Breast epithelium (tissue), 4 donors: ENCODE measurements at regions not wholly inside any gene's neighbourhood (a gene's known extent, or its start where the extent isn't known, plus 50 kb on each side); places are given as distances from the start of the nearest gene placed in this dataset.

ENCODE experiments used
- DNase-seq, 2 donors: peaks; one replicate each; pipeline ENCODE4 v3.0.0-alpha.2; 2019; ENCODE audit warnings: low spot score in 2 of 2
- H3K27ac ChIP-seq, 2 donors: fragments of 200-600 bp; sonication (generic) in 1 of 2; one replicate each; pipeline ENCODE4 v1.5.1; 2016 to 2019; ENCODE audit warnings: mild to moderate bottlenecking in 1 of 2
- H3K27me3 ChIP-seq, 2 donors: fragments of 200-600 bp; sonication (generic) in 1 of 2; one replicate each; pipeline versions ENCODE4 v1.5.1 to v1.6.0; 2017 to 2019; ENCODE audit warnings: control low read depth in 1 of 2, mild to moderate bottlenecking in 1 of 2
- H3K36me3 ChIP-seq: fragments of 200-600 bp; one replicate; pipeline ENCODE4 v1.5.1; 2019
- H3K4me1 ChIP-seq, 2 donors: fragments of 200-600 bp; sonication (generic); one replicate each; pipeline ENCODE4 v1.5.1; 2016 to 2019; ENCODE audit warnings: control low read depth in 1 of 2
- H3K4me3 ChIP-seq, 3 donors: fragments of 200-600 bp; sonication (generic); 1 replicate in 2 of 3; 2 replicates in 1 of 3; pipeline ENCODE4 v1.5.1; 2016 to 2019; ENCODE audit warnings: mild to moderate bottlenecking in 3 of 3, moderate library complexity in 2 of 3
- H3K9me3 ChIP-seq, 2 donors: fragments of 200-600 bp; sonication (generic) in 1 of 2; one replicate each; pipeline ENCODE4 v1.5.1; 2016 to 2019; ENCODE audit warnings: control low read depth in 1 of 2
- POLR2A ChIP-seq: fragments of 450-650 bp; IDR thresholded peaks from one replicate; pipeline ENCODE4 v1.6.1; 2016; ENCODE audit warnings: antibody characterized with exemption, mild to moderate bottlenecking, moderate library complexity
- POLR2AphosphoS5 ChIP-seq, 3 donors: sonication (generic); formaldehyde crosslinking; IDR thresholded peaks; one replicate each; pipeline ENCODE4 v1.6.1; 2017; ENCODE audit warnings: antibody characterized with exemption in 3 of 3
- intact Hi-C: fragments of 100-400 bp; cut with DNase I; formaldehyde crosslinking; loops from one replicate; pipeline ENCODE4 v1.15.1; 2023; ENCODE audit warnings: low total_unique reads
- TF ChIP-seq, protein P1 (sequence below), 3 donors: fragments of 450-650 bp; IDR thresholded peaks; one replicate each; pipeline ENCODE4 v1.5.1; 2016 to 2017; ENCODE audit warnings: antibody characterized with exemption in 3 of 3, mild to moderate bottlenecking in 3 of 3, moderate library complexity in 3 of 3

DNA sequence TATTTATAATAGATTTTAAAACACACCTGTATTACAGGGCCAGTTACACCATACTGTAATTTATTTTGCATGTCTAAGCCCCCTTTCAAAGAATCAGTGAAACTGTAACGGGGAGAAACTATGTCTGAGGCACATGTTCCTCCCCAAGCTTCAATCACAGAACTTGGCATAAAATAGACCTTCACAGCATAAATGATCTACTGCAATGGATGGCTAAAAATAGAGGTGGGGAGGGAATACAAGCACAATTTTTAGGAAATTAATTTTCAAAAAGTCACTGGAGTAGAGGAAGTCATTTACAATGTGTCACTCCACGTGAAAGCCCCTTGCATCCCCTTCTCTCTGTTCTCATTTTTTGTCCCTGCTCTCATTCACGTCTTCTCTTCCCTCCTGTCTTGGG, 385.2 kb downstream of the TNS3 start:
- no peak for DNase-seq
- Histone ChIP-seq H3K4me1 (no peaks in the 10 kb centered on the region), H3K27ac (no peak overlapping the region), H3K4me3 (no peak overlapping the region), H3K36me3 (no peaks in the 10 kb centered on the region), H3K27me3 (no peaks in the 10 kb centered on the region), H3K9me3 (no peaks in the 10 kb centered on the region)
- intact Hi-C loops, result no loop called here
- TF ChIP-seq, protein P1, sequence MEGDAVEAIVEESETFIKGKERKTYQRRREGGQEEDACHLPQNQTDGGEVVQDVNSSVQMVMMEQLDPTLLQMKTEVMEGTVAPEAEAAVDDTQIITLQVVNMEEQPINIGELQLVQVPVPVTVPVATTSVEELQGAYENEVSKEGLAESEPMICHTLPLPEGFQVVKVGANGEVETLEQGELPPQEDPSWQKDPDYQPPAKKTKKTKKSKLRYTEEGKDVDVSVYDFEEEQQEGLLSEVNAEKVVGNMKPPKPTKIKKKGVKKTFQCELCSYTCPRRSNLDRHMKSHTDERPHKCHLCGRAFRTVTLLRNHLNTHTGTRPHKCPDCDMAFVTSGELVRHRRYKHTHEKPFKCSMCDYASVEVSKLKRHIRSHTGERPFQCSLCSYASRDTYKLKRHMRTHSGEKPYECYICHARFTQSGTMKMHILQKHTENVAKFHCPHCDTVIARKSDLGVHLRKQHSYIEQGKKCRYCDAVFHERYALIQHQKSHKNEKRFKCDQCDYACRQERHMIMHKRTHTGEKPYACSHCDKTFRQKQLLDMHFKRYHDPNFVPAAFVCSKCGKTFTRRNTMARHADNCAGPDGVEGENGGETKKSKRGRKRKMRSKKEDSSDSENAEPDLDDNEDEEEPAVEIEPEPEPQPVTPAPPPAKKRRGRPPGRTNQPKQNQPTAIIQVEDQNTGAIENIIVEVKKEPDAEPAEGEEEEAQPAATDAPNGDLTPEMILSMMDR (IDR thresholded peaks at IDR 0.05), result no peak
- no peak for TF ChIP-seq POLR2AphosphoS5 (IDR thresholded peaks at IDR 0.05)
- no peak for TF ChIP-seq POLR2A

DNA sequence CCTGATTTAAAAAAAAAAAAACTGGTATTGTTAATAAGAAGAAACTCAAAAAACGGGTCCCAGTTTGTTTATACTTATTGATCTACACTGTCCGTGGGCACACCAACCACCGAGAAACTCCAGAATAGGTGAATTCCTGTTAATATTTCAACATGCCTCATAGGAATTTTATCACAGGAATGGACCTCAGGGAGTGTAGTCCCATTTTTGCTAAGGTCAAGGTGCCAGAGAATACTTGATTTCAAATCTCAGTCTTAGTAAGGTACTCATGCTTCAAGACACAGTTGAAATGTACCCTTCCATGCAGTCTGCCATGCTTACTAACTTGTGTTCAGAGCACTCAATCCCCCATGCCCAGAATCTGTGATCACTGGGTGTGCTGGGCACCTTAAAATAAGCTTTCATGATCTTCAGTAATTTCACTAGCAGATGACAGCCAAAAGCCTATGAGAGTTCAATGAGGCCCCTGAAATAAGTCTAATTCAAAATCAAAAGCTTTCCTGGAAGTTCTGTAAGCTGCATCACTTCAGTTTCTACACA, 385.7 kb downstream of the TNS3 start:
- intact Hi-C loops, result no loop called here
- no peaks in the 10 kb centered on the region for H3K36me3 ChIP-seq
- no peak for DNase-seq
- H3K4me1 ChIP-seq, result no peaks in the 10 kb centered on the region
- H3K27ac ChIP-seq, result no peak overlapping the region
- no peaks in the 10 kb centered on the region for H3K9me3 ChIP-seq
- TF ChIP-seq POLR2AphosphoS5 (IDR thresholded peaks at IDR 0.05), result no peak
- TF ChIP-seq POLR2A, result no peak
- TF ChIP-seq, protein P1 (IDR thresholded peaks at IDR 0.05), result no peak
- no peaks in the 10 kb centered on the region for H3K27me3 ChIP-seq
- H3K4me3 ChIP-seq, result no peak overlapping the region

DNA sequence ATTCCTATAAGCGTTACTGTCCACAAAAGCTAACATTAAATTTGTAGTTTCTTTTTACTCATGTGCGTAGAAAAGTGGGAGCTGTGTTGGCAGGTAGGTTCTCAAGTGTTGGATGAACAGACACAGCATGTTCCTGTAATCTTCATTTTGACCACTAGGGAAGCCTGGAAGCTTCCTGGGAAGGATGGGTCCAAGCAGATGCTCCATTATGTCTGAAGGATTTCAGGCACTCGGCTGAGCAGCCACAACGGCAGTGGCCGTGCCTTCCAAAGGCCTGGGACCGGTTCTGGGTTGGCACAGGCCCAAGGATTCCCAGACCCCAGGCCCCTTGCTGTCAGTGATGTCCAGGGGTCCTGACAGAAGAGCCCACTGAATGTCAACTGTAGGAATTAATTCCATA, 386.3 kb downstream of the TNS3 start:
- Histone ChIP-seq H3K4me3 (no peak overlapping the region), H3K36me3 (no peaks in the 10 kb centered on the region), H3K27me3 (no peaks in the 10 kb centered on the region), H3K27ac (no peak overlapping the region), H3K4me1 (no peaks in the 10 kb centered on the region), H3K9me3 (no peaks in the 10 kb centered on the region)
- DNase-seq, result no peak
- intact Hi-C loops, result no loop called here
- TF ChIP-seq, protein P1 (IDR thresholded peaks at IDR 0.05), result no peak

DNA sequence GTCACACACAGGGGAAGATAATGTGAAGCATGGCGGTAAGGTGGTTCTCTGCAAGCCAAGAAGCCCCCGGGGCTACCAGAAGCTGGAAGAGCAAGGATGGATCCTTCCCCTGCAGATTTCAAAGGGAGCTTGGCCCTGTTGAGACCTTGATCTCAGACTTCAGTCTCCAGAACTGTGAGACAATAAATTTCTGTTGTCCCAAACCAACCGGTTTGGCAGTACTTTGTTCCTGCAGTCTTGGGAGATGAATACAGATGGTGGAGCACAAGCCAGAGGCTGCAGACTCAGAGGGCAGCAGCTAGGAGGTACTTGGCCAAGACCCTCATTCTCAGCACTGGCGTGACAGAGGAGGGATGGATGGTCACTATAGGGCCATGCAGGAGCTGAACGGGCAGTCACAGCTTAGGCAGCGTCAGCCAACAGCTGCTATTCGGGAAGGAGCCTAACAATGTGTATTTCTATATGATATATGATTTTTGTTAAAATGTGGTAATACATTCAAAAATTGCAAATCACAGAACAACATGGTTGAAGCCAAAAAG, 387.3 kb downstream of the TNS3 start:
- Histone ChIP-seq H3K27me3 (no peaks in the 10 kb centered on the region), H3K9me3 (no peaks in the 10 kb centered on the region), H3K4me3 (no peak overlapping the region), H3K27ac (no peak overlapping the region), H3K36me3 (no peaks in the 10 kb centered on the region), H3K4me1 (no peaks in the 10 kb centered on the region)
- intact Hi-C loops, result no loop called here
- no peak for DNase-seq
- TF ChIP-seq, protein P1 (IDR thresholded peaks at IDR 0.05), result no peak
- TF ChIP-seq POLR2A (no peak), POLR2AphosphoS5 (IDR thresholded peaks at IDR 0.05) (no peak)

DNA sequence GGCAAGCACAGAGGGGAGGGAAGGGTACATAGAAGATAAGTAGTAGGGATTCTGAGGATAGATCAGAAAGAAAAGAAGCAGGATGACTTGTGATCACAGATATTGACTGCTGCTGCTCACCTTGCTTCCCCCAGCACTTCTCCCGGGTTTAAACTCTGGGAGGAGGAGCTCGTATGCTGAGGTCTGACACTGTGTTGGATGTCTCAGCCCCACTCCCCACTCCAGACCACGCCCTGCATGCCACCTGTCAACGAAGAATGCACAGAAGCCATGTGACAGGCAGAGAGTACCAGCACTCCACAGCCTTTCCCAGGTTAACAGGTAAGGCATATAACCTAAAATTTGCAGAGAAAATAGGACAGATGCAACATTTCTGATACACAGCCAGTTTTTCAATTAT, 388.9 kb downstream of the TNS3 start:
- TF ChIP-seq POLR2A, result no peak
- no peak for TF ChIP-seq POLR2AphosphoS5 (IDR thresholded peaks at IDR 0.05)
- TF ChIP-seq, protein P1 (IDR thresholded peaks at IDR 0.05), result no peak

More for the DNA sequence above, 388.9 kb downstream of the TNS3 start:
- Histone ChIP-seq H3K4me1 (no peaks in the 10 kb centered on the region), H3K36me3 (no peaks in the 10 kb centered on the region), H3K4me3 (no peak overlapping the region), H3K9me3 (no peaks in the 10 kb centered on the region), H3K27me3 (no peaks in the 10 kb centered on the region), H3K27ac (no peak overlapping the region)
- no peak for DNase-seq
- intact Hi-C loops, result no loop called here
